GM19328 (cell line): ENCODE measurements at regions not wholly inside any gene's neighbourhood (a gene's known extent, or its start where the extent isn't known, plus 50 kb on each side); places are given as distances from the start of the nearest gene placed in this dataset.
A peak's percentile ranks its signal among the peaks of the same experiment; 100 is the strongest.
"Not testable (repeated sequence)": the region's sequence is repeated elsewhere in the genome, so short reads cannot be mapped to it uniquely, and the experiment has no call there.

Experiments
- ATAC-seq: cut with Tn5 transposase; IDR thresholded peaks from one replicate; pipeline ENCODE4 v1.9.1; 2021; ENCODE audit warnings: mild to moderate bottlenecking, moderate library complexity; ENCODE audit not compliant: unreplicated experiment

GRCh38 chrX:94329182-94329581, 655.2 kb downstream of the FAM133A start:
- ATAC-seq = no peak

- not testable (repeated sequence) for ATAC-seq
Observed at GRCh38 chrX:94341730-94342129, 667.7 kb downstream of the FAM133A start.

GRCh38 chrX:94361241-94361640, 687.2 kb downstream of the FAM133A start:
- no peak for ATAC-seq

- ATAC-seq = no peak
Observed at GRCh38 chrX:94365736-94366135, 691.7 kb downstream of the FAM133A start.

- ATAC-seq = no peak
Observed at GRCh38 chrX:94366616-94367015, 692.6 kb downstream of the FAM133A start.

- ATAC-seq = no peak
Observed at GRCh38 chrX:94389044-94389443, 715.0 kb downstream of the FAM133A start.

GRCh38 chrX:94400488-94400887, 726.5 kb downstream of the FAM133A start:
- peak; percentile 74 for ATAC-seq

GRCh38 chrX:94401426-94401825, 727.4 kb downstream of the FAM133A start:
- ATAC-seq = no peak

GRCh38 chrX:94414746-94415145, 740.7 kb downstream of the FAM133A start:
- ATAC-seq = no peak

GRCh38 chrX:94418065-94418464, 744.1 kb downstream of the FAM133A start:
- ATAC-seq = no peak

- no peak for ATAC-seq
Observed at GRCh38 chrX:94424456-94424855, 750.5 kb downstream of the FAM133A start.

- ATAC-seq = no peak
Observed at GRCh38 chrX:94430091-94430490, 756.1 kb downstream of the FAM133A start.

GRCh38 chrX:94435799-94436198, 761.8 kb downstream of the FAM133A start:
- no peak for ATAC-seq

- ATAC-seq = no peak
Observed at GRCh38 chrX:94454159-94454558, 780.2 kb downstream of the FAM133A start.

- no peak for ATAC-seq
Observed at GRCh38 chrX:94454606-94455005, 780.6 kb downstream of the FAM133A start.

- ATAC-seq = no peak
Observed at GRCh38 chrX:94455782-94456181, 781.8 kb downstream of the FAM133A start.

GRCh38 chrX:94492541-94492940, 818.5 kb downstream of the FAM133A start:
- no peak for ATAC-seq

GRCh38 chrX:94493405-94493804, 819.4 kb downstream of the FAM133A start:
- ATAC-seq = no peak

GRCh38 chrX:94511564-94511963, 837.6 kb downstream of the FAM133A start:
- ATAC-seq = no peak

GRCh38 chrX:94515009-94515408, 841.0 kb downstream of the FAM133A start:
- no peak for ATAC-seq

GRCh38 chrX:94524867-94525266, 850.9 kb downstream of the FAM133A start:
- ATAC-seq = no peak

- no peak for ATAC-seq
Observed at GRCh38 chrX:94545722-94546121, 871.7 kb downstream of the FAM133A start.

- ATAC-seq = no peak
Observed at GRCh38 chrX:94551831-94552230, 877.8 kb downstream of the FAM133A start.

GRCh38 chrX:94560930-94561329, 886.9 kb downstream of the FAM133A start:
- ATAC-seq = no peak
